Kidney tubule cell (primary cell): ENCODE measurements at regions not wholly inside any gene's neighbourhood (a gene's known extent, or its start where the extent isn't known, plus 50 kb on each side); places are given as distances from the start of the nearest gene placed in this dataset.
A peak's percentile ranks its signal among the peaks of the same experiment; 100 is the strongest.

Source experiments
- DNase-seq: peaks from one replicate; pipeline ENCODE4 v3.0.0-alpha.2; 2018; ENCODE audit warnings: low spot score

DNA sequence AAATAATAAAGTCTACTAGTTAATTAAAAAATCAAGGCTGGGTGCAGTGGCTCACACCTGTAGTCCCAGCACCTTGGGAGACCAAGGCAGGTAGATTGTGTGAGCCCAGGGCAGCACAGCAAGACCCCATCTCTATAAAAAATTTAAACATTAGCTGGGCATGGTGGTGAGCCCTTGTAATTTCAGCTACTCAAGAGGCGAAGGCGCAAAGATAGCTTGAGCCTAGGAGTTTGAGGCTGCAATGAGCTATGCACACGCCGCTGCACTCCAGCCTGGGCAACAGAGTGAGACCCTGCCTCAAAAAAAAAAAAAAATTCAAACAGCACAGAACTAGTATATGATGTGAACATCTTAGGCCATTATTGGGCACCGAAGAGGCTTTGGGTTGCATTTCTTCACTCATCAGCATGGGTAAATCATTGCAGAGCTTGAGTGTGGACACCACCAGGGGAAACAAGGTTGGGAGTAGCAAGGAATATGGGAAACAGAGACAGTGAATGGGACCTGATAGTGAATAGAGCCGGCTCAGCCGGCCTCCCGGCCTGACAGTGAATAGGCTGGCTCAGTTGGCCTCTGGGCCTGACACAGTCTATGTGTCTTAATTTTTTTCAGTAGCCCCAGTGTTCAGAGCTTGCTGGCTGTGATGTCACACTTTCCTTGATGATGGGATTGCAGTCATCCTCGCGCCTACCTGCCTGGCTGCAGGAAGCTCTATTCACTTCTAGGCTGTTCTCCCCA, 89.1 kb upstream of the ERRFI1 start:
- no peak for DNase-seq

DNA sequence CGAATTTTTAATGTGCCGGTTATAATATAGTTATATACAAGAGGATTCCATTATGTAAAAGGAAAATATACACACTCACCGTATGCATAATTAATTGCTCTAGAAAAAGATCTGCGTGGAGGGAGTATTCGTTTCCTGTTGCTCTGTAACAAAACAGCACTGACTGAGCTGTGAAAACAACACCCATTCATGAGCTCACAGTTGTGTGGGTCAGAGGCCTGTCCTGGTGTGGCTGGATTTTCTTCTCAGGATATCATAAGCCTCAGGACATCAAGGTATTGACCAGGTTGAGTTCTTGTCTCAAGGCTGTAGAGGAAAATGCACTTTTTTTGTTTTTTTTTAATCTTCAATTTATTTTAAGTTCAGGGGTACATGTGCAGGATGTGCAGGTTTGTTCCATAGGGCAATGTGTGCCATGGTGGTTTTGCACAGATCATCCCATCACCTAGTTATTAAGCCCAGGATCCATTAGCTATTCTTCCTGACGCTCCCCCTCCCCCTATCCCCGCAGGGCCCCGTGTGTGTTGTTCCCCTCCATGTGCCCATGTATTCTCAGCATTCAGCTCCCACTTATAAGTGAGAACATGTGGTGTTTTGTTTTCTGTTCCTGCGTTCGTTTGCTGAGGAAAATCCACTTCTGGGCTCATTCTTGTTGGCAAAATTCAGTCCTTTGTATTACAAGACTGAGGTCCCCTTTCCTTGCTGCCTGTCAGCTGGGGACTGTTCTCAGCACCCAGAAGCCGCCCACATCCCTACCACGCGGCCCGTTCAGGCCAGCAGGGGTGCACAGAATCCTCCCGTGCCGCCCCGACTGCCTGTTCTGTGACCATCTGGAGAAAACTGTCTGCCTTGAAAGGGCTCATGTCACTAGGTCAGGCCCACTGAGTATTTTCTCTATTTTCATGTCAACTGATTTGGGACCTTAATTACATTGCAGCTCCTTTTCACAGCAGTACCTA, 87.4 kb upstream of the ERRFI1 start:
- no peak for DNase-seq

DNA sequence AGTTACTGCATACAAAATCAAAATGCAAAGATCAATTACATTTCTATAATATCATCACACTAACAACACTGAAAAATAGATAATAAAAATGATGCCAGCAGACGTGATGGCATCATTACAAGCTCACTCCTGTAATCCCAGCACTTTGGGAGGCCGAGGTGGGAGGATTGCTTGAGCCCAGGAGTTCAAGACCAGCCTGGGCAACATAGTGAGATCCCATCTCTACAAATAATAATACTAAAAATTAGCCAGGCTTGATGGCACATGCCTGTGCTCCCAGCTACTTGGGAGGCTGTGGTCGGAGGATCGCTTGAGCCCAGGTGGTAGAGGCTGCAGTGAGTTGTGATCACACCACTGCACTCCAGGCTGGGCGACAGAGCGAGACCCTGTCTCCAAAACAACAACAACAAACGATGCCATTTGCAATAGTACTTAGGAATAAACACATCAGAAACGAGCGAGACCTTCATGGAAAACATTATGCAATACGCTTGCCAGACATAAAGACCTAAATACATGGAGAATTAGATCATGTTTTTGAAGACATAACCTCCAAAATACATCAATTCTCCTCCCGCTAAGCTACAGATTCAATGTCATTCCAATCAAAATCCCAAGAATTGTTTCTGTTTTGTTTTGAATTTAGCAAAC, 86.6 kb upstream of the ERRFI1 start:
- no peak for DNase-seq

DNA sequence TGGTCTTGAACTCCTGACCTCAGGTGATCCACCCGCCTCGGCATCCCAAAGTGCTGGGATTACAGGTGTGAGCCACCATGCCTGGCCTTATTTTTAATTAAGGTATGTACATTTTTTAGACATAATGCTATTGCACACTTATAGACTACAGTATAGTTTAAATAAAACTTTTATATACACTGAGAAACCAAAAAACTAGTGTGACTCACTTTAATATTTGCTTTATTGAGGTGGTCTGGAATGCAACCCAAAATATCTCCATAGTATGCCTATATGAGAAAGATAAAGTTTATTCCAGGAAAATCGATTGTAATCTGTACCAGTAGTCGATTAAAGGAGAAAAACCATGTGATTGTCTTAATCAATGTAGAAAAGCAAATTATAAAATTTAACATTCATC, 85.5 kb upstream of the ERRFI1 start:
- DNase-seq, result no peak

DNA sequence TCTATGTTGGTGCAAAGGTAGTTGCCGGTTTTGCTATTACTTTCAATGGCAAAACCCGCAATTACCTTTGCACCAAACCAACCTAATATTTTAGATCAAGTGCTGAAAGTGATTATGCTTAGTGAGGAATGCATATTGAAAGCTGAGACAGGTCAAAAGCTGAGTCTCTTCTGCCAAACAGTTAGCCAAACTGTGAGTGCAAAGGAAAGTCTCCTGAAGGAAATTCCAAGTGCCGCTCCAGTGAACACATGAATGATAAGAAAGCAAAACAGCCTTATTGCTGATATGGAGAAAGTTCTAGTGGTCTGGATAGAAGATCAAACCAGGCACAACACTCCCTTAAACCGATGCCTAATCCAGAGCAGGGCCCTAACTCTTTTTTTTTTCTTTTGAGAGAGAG, 83.1 kb upstream of the ERRFI1 start:
- peak; percentile 31 for DNase-seq

DNA sequence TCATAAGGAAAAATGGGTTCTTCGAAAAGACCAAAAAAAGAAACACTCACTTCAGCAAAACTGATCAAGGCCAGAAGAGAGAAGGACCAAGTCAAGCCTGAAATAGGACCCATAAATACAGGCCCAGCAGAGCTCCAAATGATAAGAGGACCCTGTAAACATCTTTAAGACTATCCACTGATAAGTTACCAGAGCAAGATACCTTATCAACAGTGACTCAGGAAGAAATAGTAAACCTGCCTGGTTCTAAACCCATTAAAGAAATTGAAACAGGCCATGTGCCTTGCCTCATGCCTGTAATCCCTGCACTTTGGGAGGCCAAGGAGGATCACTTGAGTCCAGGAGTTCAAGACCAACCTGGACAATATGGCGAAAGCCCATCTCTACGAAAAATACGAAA, 81.8 kb upstream of the ERRFI1 start:
- no peak for DNase-seq

DNA sequence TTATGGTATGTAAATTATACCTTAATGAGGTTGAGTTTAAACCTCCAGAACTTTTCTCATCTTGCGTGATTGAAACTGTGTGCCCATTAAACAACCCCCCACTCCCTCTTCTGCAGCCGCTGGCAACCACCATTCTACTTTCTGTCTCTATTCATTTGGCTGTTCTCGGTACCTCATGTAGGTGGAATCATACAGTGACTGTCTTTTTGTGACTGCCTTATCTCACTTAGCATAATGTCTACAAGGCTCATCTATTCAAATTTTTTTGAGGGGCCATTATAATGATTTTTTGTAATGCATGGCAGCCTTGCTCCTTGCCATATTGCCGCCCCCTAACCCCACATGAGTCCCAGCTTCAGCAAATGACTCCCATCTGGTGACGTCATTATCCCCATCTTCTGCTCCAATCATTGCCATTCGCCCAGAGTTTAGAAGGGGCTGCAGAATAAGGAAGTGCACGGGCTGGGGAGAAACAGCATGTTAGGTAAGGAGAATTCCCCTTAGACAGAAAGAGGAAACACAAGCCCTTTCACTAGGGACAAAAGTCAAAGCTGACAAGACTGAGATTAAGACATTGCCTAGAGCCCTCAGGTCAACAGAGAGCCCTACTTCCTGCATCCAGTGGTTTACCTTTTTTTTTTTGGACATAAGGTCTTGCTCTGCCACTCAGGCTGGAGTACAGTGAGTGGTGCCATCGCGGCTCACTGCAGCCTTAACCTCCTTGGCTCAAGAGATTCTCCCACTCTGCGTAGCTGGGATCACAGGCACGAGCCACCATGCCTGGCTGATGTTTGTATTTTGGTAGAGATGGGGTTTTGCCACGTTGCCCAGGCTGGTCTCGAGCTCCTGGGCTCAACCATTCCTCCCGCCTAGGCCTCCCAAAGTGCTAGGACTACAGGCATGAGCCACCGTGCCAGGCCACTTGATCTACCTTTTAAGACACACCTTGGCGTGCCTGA, 78.4 kb upstream of the ERRFI1 start:
- no peak for DNase-seq

DNA sequence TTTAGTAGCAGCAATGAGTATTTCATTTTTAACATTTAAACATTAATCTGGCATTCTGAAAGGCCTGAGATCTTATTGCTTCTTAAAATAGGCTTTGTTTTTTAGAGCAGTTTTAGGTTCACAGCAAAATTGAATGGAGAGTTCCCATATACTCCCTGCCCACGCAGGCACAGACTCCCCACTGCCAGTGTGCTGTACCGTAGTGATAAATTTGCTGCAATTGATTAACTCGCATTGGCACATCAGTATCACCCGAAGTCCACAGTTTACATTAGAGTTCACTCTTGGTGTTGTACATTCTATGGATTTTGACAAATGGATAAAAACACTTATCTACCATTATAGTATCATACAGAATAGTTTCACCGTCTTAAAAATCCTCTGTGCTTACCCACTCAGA, 71.8 kb upstream of the ERRFI1 start:
- no peak for DNase-seq

DNA sequence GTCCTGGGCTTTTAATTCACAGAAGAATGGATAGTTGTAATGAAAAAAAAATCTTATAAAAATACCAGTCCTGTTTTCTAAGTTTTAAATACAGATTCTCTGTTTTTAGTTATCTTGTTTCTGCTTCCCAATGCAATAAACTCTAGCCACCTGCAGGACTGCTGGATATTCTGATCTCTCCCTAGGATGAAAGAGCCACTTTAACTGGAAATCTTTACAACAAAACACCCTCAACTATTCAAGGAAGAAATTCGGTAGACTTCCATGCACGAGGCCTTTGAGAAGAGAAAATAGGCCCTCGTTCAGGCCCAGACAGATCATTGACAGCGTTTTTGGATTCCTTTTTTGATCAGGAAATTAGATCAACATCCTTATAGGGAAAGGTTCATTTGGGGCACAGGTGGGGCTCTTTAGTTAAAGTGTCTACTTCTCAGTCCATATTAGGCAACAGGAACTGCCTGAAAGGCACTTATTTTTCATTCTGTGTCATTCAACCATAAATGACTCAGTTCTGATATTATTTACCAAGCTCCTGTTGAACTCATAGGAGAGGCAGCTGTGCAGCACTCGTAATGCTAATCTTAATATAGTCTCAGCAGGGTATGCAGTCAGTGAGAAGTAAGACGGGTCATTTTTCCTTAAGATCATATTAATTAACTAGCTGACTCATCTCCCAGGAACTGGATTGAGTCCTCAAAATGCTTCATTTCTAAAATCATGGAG, 71.1 kb upstream of the ERRFI1 start:
- DNase-seq, result peak; percentile 100

DNA sequence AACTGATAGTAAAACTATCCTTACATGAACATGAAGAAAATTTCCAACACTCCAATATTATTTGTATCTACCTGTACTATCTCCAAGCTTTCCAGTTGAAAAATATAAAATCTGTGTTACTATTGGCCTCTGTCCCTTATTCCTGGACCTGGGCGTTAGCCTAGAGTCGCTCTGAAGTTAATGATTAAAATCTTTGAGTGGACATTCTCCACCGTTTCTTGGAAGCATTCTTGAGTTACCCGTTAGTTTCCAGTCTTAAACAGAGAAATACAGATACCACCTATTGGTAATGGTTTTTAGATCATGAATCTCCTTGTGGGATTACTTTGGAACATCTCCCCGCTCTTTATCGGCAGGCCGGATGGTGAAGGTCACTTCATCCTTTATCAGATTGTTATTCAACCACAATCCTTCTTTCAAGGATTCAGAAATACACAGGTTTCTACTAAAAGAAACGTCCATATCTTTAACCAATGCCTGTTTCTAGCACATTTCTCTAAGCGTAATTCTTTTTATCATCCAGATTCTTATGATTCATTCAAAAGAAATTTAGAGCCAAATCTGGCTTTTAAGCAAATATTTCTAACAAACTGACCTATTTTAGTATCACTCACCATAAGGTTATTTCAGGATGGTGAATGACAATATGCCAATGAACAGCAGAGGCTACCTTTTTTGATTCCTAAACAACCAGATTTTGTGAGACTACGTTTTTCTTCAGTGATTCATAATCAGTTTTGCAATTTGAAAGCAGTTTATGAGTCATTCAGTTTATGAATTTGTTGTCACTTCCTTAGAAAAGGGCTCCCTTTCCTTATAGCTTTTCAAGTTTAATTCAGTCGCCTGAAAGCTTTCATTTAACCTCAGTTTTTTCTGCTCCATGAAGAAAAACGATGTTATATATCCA, 70.2 kb upstream of the ERRFI1 start:
- DNase-seq, result peak; percentile 93

DNA sequence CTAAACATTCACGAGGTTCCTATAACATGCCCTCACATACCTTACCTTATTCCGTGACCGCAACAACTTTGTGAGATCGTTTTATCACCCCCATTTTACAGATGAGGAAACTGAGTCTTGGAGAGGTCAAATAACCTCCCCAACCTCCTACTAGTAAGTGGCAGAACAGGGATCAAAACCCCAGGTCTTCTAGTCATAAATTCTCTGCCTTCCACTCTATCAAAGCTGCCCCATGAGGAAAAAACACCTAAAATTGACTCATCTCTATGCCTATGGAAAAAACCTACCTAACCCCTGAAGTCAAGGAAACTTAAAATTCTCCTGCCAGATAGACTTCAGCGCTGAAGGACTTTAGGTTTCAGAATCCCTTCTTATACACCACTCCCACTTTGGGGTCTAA, 69.5 kb upstream of the ERRFI1 start:
- peak; percentile 54 for DNase-seq

DNA sequence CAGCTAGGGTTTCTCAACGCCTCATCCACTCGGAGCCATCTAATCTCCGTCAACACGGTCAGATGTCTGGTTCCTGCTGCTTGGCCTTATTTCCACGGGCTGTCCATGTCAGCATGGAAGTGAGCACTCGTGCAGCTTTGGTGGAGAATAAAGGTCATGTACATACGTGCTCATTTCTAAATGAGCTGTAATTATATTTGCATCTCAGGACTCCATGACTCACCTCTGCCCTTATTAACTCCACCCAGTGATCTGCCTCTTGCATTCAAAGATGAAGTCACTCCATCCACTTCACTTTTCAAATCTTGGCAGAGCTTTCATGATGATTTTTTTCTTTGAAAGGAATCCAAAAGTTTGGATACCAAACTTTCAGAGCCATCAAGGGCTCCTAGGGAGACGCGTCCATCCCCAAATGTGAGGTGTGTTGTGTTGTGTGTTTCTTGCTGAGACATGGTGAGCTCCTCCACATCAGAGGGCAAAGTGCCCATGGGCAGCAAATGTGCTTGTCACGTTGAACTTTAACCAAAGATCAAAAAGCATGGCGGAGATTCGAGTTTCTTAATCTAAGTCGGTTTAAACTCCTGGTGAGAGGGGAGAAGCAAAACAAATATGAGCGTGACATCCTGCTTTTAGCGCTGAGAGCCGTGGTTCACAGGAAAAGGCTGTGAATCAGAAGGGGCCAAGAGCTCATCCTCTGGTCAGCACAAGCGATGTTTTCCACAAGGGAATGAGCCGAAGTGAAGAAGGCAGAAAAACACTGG, 68.6 kb upstream of the ERRFI1 start:
- DNase-seq, result peak; percentile 77

DNA sequence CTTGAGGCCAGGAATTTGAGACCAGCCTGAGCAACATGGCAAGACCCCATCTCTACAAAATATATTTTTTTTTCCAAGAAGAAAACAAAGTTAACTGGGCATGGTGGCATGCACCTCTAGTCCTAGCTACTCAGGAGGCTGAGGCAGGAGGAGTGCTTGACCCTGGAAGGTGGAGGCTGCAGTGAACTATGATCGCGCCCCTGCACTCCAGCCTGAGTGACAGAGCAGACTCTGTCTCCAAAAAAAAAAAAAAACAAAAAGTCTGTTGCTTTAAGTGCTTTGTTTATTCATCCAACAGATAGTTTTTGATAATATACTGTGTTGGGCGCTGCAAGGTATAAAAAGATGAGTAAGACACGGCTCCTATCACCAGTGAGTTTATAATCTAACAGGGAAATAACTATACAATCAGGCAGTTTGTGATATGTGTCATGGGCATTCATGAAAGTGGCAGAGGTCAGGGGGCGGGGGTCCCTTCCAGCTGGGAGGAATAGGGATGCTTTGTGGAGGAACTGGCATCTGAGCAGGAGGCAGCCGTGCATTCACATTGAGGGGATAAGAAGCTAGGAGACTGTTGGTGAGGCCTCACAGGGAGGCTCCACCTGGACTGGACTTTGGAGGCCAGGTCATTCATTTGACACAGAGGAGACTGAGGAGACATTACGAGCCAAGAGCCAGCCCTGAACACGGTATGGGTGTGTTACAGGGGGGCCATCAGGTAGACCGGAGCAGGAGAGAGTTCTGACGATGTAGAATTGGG, 67.3 kb upstream of the ERRFI1 start:
- no peak for DNase-seq

DNA sequence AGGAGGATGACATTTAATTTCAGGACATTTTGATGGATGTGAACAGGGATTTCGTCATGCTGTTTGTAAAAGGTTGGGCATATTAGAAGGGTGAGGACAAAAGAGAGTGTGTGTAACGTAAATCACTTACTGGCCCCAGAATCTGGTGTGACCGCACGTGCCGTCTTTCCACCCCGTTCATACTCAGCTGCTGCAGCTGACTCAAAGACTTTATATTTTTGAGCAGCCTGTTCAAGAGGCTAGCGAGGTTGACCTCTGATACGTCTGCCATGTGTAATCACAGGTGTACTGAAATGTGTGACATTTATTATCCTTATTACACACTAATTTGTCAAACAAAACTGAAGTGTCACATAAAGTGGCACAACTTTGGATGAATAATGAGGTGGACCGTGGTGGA, 66.5 kb upstream of the ERRFI1 start:
- DNase-seq, result no peak

DNA sequence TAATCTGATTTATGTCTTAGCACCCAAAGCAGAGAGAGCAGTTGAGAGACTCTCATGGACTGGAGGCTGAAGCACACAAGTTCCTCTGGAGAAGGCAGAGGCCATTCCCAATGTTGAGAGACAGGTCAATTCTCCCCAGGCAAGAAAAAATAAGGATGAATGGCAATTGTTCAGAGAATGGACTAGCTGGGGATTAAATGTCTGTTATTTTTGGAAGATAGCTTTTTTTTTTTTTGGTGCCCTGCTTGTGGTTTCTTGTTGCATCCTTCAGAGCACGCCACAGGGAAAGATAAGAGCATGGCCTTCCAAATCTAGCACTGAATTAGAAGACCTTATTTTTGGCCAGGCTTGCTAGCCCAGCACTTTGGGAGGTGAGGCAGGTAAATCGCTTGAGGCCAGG, 65.6 kb upstream of the ERRFI1 start:
- DNase-seq, result no peak

DNA sequence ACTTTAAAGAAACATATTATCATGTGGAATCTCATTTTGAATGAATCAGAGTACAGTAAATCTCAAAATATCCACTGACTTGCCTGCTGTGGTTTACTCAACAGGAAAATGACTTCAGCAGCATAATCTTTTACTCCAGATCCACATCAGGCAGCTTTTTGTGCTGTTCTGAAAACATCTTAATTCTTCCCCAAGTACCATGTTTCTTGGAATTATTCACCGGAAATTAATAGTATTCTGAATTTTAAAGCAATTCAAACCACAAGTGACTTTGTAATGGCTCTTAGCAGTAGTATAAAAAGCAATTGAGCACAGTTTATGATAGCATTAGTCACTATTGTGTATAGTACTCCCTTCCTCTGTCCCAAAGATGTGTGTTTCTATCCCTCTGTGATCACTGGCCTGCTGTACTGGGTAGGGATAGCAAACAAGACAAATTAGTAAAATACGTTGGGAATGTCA, 64.2 kb upstream of the ERRFI1 start:
- peak; percentile 94 for DNase-seq

DNA sequence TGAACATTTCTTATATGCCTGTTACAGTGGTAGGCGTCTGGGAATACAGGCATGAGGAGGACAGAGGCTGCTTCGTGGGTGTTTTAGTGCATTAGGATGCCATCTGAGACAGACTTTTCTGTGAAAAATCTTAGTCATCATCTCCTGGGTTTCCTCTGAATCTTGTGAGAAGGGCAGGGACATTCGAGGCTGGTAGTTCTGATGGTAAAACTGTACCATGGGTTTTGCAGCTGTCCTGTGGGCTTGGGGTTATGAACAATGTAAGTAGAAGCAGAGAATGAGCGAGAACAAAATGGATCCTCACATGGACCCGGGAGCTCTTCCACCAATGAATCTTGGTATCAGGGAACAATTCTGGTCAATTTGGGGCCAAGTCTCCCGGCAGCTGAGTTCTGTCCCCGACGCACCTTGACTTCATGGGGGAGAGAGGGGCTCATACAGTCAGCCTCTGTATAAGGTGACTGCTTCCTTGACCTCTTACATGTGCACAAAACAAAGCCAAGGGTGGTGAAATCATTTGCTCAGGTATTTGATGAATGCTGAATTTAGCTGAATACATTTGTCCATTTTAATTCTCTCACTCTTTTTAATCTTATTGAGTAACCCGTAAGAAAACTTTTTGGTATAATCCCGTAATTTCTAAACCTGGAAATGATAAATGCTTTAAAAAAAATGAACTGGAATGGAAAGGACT, 63.6 kb upstream of the ERRFI1 start:
- DNase-seq, result peak; percentile 80

DNA sequence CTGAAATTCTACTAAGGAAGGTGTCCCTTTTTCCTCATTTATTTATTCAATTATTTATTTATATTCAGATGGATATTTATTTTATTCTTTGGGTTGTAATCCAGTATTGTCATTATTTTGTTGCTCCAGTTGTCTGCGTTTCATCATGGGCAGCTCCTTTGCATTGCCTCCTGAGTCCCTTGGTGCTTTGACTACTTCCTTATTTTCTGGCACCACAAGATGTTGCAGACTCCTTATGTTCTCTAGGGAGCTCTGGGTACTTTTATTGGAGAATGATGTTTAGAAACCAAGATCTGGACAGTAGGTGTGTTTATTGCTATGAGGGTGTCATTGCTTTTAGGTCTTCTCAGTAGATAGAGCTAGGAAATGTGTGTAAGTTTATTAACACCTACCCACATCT, 59.9 kb upstream of the ERRFI1 start:
- no peak for DNase-seq
